G401.6 (cell line): ENCODE measurements at regions not wholly inside any gene's neighbourhood (a gene's known extent, or its start where the extent isn't known, plus 50 kb on each side); places are given as distances from the start of the nearest gene placed in this dataset.

ENCODE experiments used
- FAIRE-seq: peaks from 2 replicates; lab custom pipeline; 2012; peaks lifted over from hg19 to GRCh38; lab: Jason Lieb, UNC

- no peak for FAIRE-seq
Observed at GRCh38 chr4:185862340-185862739, 50.3 kb upstream of the SORBS2 start.

- FAIRE-seq = no peak
Observed at GRCh38 chr4:185863946-185864345, 52.0 kb upstream of the SORBS2 start.

DNA sequence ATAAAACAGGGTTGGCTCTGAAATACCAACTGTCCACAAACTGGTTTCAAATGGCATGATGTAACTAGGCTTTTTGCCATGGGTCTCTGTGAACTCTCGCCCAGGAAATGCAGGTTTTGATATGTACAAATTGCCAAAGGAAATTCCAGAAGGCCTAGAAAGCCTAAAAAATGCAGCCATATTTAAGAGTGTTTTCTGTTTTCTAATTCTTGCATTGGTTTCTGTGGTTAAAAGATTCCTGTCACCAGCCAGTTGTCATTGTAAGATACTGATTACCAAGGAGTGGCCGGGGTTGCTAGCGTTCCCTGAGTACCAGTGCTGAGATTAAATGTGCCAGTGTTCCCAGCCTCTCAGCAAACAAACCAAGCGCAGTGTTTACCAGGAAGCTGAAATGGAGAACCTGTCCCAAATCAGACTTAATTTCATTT, 53.9 kb upstream of the SORBS2 start:
- no peak for FAIRE-seq

DNA sequence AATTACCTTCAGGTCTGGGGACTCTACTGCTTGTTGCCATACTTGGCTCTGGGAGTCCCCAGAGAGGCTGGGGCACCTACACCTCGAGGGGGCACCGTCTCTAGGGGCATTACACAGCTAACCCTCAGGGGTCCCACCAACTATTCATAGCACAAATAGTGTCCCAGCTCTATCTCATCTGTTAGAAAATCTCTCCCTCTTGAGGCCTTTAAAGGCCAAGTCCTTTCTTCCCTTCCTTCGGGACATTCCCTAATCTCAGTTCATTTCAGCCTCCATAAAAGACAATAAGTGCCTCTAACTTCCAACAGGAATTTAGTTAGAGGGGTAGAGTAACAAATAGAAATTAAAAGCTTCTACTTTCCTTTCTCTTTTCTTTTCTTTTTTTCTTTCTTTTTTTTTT, 55.8 kb upstream of the SORBS2 start:
- FAIRE-seq = no peak

- FAIRE-seq = no peak
Observed at GRCh38 chr4:185868983-185869382, 57.0 kb upstream of the SORBS2 start.

GRCh38 chr4:185869427-185869826, 57.4 kb upstream of the SORBS2 start:
- no peak for FAIRE-seq

GRCh38 chr4:185870366-185870765, 58.4 kb upstream of the SORBS2 start:
- no peak for FAIRE-seq

DNA sequence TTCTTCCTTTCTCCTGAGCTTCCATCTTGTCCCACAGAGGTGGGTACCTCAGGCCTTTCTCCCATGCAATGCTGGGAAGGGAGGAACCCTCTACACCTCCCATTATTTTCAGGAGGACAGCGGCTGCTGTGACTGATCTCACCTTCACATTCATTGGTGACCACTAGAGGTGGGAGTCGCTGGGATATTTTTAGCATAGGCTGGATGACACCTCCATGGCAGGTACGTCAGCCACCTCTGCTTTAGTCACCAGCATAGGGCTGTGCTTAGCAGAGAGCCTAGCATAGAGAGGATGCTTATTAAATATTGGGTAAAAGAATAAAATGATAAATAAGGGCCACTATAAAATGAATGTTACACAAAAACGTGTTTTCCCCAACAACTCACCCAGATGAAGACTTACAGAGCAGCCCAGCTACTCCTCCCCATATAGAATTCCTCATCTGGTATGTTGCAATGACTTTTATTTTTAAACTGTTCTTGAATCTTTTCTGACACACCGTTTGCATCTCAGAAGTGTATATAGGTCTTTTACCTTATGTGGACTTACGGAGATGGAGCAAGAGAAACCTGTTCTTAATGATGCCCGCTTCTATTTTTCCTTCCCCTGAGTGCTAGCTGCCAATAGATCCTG, 60.9 kb upstream of the SORBS2 start:
- no peak for FAIRE-seq

DNA sequence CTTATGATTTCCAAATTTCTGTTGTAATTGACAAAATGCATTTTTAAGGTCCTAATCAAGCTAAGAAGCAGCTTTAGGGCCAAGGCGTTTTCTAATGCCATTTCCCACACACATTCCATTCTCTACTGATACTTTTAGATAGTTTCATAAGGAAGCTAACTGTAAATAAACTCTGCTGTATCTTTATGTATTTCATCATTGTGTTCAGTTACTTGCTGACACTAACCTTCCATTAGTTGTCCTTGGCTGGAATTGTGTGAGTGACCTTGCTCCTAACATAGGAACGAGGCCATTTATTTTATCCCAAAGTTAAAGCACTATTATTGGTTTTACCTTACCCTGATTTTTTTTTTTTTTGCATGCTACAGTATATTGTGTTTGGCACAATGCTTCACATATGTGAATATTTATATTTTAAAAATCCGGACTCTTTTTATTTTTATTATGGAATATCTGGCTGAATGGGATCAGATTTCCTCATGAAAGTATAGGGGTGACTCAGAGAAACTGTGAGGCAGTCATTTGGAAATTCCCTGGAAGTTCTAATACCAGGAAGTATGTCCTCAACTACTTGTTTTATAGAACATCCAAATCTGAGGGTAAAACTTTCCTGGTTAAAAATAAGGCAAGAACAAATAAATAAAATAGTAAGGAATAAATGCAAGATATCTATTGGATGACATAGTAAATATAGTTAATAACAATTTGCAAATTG, 62.7 kb upstream of the SORBS2 start:
- FAIRE-seq = no peak

DNA sequence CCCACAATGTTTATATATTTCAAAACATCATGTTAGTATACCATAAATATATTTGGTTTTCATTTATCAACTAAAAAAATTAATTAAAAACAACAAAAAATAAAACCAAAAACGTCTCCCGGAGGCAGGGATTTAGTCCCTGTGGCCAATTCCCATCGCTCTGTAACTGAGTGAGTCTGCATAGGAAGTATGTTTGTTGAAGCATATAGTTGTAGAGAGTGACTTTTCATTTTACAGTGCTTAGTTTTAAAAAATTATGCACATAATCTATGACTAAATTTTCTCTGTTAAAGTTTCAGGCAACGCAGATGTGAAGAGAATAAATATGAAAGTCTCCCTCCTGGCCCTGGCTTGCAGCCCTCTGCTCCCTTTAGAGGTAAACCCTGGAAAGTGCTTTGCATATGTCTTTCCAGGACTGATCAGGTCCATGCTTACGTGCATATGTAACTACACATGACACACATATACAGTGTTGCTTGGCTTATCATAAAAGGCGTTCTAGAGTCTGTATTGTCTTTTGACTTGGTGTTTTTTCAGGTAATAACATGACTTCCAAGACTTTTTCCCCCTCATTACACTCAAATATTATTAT, 63.4 kb upstream of the SORBS2 start:
- peak; percentile 47 for FAIRE-seq

DNA sequence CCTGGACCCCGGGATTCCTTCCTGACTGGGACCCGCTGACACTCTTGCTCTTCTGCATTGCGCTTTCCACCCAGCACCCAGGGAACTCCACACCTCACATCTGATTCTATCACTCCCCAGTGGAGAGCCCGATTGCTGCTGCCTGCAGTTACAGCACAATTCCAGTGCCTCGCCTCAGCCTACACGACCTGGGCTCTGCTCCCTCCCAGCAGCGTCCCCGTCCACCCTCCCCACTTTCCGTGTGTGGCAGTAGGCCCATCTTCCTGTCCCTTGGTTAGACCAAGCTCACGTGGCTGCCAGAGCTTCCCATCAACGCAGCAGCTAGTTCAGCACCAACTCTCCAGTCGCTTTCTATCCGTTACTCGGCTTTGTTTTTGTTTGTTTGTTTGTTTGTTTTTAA, 66.6 kb upstream of the SORBS2 start:
- FAIRE-seq = no peak

DNA sequence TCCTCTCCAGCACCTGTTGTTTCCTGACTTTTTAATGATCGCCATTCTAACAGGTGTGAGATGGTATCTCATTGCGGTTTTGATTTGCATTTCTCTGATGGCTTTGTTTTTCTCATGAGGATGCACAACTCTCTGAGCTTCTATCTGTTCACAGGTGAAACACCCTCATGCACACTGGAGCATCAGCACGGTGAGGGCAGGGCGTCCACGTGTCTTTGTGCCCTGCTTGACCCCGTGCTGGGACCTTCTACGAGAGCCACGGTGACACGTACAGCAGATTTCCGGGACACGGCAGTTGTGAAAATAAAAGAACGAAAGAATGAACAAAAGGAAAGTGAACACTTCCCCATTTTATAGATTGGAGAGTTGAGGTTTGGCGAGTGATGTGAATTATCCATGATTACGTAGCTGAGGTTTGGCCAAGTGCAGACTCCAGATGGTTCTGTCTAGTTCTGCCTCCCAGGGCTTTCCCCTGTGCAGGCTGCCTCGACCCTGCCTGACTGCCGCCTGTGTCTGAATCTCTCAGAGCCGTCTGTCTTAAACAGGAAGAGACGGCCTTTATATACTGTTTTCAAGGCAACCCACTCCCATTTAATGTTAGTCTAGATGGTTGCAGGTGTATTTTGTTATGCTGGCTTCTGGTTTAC, 67.8 kb upstream of the SORBS2 start:
- FAIRE-seq = no peak

- FAIRE-seq = no peak
Observed at GRCh38 chr4:185880571-185880970, 68.6 kb upstream of the SORBS2 start.

DNA sequence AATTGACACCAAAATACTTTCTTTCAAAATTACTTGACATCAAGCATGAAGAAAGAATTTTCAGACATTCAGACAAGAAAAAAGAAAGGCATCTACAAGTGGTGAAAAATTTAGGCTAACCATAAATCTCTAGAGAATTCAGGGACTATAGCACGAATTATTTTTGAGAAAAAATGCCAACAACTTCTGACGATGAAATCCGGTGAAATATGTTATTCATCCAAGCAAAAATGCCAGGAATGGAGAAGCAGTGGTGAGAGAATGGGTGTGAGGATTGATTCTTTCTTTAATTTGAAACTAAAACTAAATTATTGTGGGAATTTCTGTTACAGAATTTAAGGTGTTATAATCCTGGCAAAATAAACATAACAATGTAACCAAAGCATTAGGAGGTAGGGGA, 69.4 kb upstream of the SORBS2 start:
- FAIRE-seq = no peak

DNA sequence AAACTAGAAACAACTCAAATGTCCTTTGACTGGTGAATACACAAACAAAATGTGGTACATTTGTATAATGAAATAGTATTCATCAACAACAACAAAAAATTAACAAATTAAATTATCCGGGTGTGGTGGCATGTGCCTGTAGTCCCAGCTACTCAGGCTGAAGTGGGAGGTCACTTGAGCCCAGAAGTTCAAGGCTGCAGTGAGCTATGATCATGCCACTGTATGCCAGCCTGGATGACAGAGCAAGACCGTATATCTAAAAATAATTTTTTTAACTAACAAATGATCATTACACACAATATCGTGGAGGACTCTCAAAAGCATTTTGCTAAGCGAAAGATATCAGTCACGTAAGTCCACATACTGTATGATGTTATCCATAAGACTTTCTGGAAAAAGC, 71.6 kb upstream of the SORBS2 start:
- no peak for FAIRE-seq

GRCh38 chr4:185885075-185885474, 73.1 kb upstream of the SORBS2 start:
- no peak for FAIRE-seq

DNA sequence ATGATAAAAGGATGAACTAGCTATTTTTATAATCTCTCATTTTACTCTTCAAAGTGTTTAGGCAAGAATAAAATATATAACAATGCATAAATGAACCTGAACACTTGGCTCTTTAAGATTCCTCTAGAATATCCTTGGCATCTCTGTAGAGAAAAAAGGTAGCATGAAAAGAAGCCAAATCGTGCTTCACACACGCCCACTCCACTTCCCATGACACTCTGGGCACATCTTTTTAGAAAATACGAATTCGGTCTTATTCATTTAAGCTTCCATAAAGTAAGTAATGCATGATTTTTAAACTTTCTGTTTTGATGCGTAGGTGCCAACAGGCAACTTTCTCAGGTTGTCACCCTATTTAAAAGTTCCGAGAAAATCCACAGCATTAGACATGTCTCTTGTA, 73.6 kb upstream of the SORBS2 start:
- no peak for FAIRE-seq

DNA sequence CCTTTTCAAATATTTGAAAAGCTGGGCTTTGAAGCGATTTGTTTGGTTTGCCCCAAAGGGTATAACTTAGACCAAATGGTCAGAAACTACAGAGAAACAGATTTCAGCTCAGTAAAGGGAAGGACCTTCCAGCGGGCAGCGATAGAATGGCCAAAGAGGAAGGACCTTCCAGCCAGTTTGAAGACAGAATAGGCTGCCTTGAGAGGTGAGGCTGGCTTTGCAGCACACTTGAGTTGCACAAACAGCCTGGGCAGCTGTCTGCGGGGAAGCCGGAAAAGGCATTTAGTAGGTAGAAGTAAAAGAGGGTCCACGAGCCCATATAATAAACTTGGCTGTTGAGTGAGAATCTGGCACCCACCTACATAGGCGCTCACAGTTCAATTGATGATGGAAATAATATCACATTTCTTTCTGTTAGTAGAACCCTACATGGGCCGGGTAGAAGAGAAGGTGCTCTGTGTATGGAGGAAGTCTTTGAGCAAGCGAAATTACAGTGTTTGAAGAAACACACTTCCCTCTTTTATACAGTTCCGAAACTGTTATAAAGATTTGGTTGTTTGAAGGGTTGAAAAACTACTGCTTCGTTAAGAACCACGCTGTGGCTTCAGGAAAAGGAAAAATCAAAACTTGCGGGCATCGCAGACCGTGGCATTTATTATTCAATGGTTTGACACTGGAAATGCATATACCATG, 75.0 kb upstream of the SORBS2 start:
- no peak for FAIRE-seq

DNA sequence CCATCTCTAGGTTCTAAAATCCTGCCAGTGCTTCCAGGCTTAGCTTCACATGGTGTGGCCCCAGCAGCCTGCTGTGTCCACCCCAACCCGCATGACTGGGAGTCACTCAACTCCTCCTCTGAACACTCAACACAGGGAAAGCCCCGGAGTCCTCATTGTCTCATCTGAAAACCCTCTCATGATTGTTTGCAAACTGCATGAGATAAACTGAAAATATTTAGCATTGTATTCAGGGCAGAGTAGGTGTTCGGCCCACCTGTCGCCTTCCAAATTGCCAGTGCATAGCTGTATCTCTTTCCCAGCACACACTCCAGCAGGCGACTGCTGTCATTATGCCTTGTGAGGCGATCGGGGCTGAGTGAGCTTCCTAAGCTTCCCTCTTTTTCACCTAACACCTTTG, 76.7 kb upstream of the SORBS2 start:
- no peak for FAIRE-seq

DNA sequence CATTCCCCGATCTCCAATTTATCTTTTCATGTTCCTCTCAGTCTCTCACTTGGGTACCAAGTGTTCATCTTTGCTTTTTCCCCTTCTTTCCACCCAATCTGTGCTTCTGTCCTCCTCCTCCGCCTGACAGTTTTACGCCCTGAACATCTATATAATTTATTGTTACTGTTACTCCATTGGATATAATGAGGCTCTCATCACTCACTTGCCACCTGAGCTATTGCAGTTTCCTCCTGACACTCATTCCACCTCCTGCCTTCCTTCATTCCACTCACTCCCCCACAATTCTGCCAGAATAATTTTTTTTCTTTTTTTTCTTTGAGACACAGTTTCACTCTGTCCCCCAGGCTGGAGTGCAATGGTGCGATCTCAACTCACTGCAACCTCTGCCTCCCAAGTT, 77.6 kb upstream of the SORBS2 start:
- FAIRE-seq = no peak

DNA sequence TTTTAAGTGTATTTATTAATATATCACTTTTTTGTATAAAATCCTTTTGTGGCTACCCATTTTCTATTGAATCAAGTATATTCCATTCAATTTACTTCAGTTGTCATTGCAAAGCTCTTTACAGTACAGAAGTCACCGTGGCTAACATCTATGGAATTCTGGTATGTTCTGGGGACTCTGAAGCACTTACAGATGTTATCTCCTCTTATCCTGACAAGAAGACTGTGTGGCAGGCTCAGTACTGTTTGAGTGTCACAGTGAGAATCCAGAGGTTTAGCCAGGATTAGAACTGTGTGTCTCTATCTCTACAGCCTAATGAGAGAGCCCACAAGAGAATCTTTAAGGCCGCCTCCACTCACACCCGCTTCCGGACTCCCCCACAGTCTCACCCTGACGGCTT, 78.2 kb upstream of the SORBS2 start:
- FAIRE-seq = no peak

- FAIRE-seq = no peak
Observed at GRCh38 chr4:185892165-185892564, 80.2 kb upstream of the SORBS2 start.

GRCh38 chr4:185893500-185893899, 81.5 kb upstream of the SORBS2 start:
- no peak for FAIRE-seq
